GM12878 (cell line): ENCODE measurements at regions not wholly inside any gene's neighbourhood (a gene's known extent, or its start where the extent isn't known, plus 50 kb on each side); places are given as distances from the start of the nearest gene placed in this dataset.

Experiments used
- ATAC-seq: fragments of 200-7000 bp; cut with Tn5 transposase; 3 replicates; pipeline ENCODE4 v1.9.1; 2020; ENCODE audit warnings: mild to moderate bottlenecking, moderate library complexity
- BruUV-seq: library from RNA; stranded (reverse); fragments of 400-500 nt; replicated peaks from 2 replicates; lab custom pipeline; 2021; lab: Mats Ljungman, UMichigan
- CTCF ChIA-PET: fragments of 300-600 bp; sonication (Branson Sonifier 250); formaldehyde crosslinking; extraction: SDS; loops from one replicate; lab custom pipeline; 2021; ENCODE audit warnings: inconsistent platforms; lab: Yijun Ruan, JAX
- POLR2A ChIA-PET: fragments of 350-600 bp; formaldehyde crosslinking; extraction: SDS; loops from one replicate; lab custom pipeline; 2021; ENCODE audit warnings: inconsistent platforms; lab: Charles Lee
- RAD21 ChIA-PET: fragments of 300-600 bp; sonication (Branson Sonifier 250); formaldehyde crosslinking; loops from one replicate; lab custom pipeline; 2023; ENCODE audit warnings: antibody characterized with exemption; ENCODE audit not compliant: unreplicated experiment; lab: Charles Lee
- SMC1A ChIA-PET: fragments of 300-600 bp; sonication (Branson Sonifier 250); formaldehyde crosslinking; loops from one replicate; lab custom pipeline; 2023; ENCODE audit not compliant: unreplicated experiment, uncharacterized antibody; lab: Charles Lee
- DNase-seq: peaks from one replicate; pipeline ENCODE4 v3.0.0-alpha.2; 2011; ENCODE audit warnings: low read depth, low spot score
- FAIRE-seq: peaks from 3 replicates; lab custom pipeline; 2011; peaks lifted over from hg19 to GRCh38; lab: Jason Lieb, UNC
- H2AFZ ChIP-seq: 2 replicates; pipeline ENCODE4 v1.6.0; 2011; ENCODE audit warnings: low read depth, low read length, control low read depth; ENCODE audit not compliant: control insufficient read depth
- H3K27ac ChIP-seq: 2 replicates; pipeline ENCODE4 v1.5.1; 2011; ENCODE audit warnings: control low read depth; ENCODE audit not compliant: control insufficient read depth, insufficient read depth
- H3K27me3 ChIP-seq, 2 experiments: replicated peaks in 1 of 2; 2 replicates each; pipeline versions ENCODE4 v1.6.0 to v1.6.1; 2011; ENCODE audit warnings: low read length in 1 of 2; ENCODE audit not compliant: control insufficient read depth in 2 of 2, insufficient read depth in 2 of 2
- H3K36me3 ChIP-seq, 2 experiments: 2 replicates each; pipeline ENCODE4 v1.5.1; 2011; ENCODE audit warnings: low read length in 1 of 2; ENCODE audit not compliant: control insufficient read depth in 2 of 2, insufficient read depth in 2 of 2
- H3K4me1 ChIP-seq: 2 replicates; pipeline ENCODE4 v1.6.1; 2011; ENCODE audit warnings: mild to moderate bottlenecking, low read length, moderate library complexity, mixed read lengths; ENCODE audit not compliant: control insufficient read depth, insufficient read depth
- H3K4me2 ChIP-seq: 2 replicates; pipeline ENCODE4 v1.6.0; 2011; ENCODE audit warnings: control low read depth; ENCODE audit not compliant: control insufficient read depth, insufficient read depth
- H3K4me3 ChIP-seq: fragments of 200-600 bp; sonication (generic); 2 replicates; pipeline ENCODE4 v1.5.1; 2016
- H3K79me2 ChIP-seq: 2 replicates; pipeline ENCODE4 v1.6.0; 2011; ENCODE audit warnings: low read length; ENCODE audit not compliant: control insufficient read depth, insufficient read depth
- H3K9ac ChIP-seq: 2 replicates; pipeline ENCODE4 v1.8.0; 2011; ENCODE audit warnings: low read length, control low read depth, mixed read lengths; ENCODE audit not compliant: control insufficient read depth, insufficient read depth
- H3K9me3 ChIP-seq: replicated peaks from 3 replicates; pipeline ENCODE4 v1.5.1; 2011; ENCODE audit warnings: mild to moderate bottlenecking, low read length; ENCODE audit not compliant: control insufficient read depth, insufficient read depth
- H4K20me1 ChIP-seq: 2 replicates; pipeline ENCODE4 v1.6.0; 2011; ENCODE audit not compliant: control insufficient read depth, insufficient read depth
- IRF4 ChIP-seq: IDR thresholded peaks from 2 replicates; pipeline ENCODE4 v1.6.1; 2011; ENCODE audit warnings: low read depth, low read length
- KAT2A ChIP-seq: conservative IDR thresholded peaks from 2 replicates; pipeline ENCODE4 v1.6.1; 2011; ENCODE audit warnings: low read depth, low read length; ENCODE audit not compliant: control insufficient read depth
- LARP7 ChIP-seq: fragments of 450-650 bp; IDR thresholded peaks from 2 replicates; pipeline ENCODE4 v1.6.1; 2017; ENCODE audit warnings: mild to moderate bottlenecking
- MTA2 ChIP-seq: fragments of 450-650 bp; IDR thresholded peaks from 2 replicates; pipeline ENCODE4 v1.6.1; 2016; ENCODE audit warnings: low read depth, mild to moderate bottlenecking, moderate library complexity
- NR2F1 ChIP-seq: fragments of 450-650 bp; conservative IDR thresholded peaks from 2 replicates; pipeline ENCODE4 v1.6.1; 2017; ENCODE audit warnings: mild to moderate bottlenecking
- PAX5 ChIP-seq: IDR thresholded peaks from 2 replicates; pipeline ENCODE4 v1.6.1; 2011; ENCODE audit warnings: low read depth, low read length, borderline replicate concordance
- RELA ChIP-seq: fragments of 450-650 bp; IDR thresholded peaks from 2 replicates; pipeline ENCODE4 v1.8.0; 2014; ENCODE audit warnings: borderline replicate concordance; ENCODE audit not compliant: partially characterized antibody
- SMC3 ChIP-seq: IDR thresholded peaks from 2 replicates; pipeline ENCODE4 v1.6.1; 2011; ENCODE audit warnings: low read length, improper control_type of control experiment, borderline replicate concordance
- STAT3 ChIP-seq: IDR thresholded peaks from 2 replicates; pipeline ENCODE4 v1.6.1; 2011; ENCODE audit warnings: low read depth, low read length, improper control_type of control experiment
- TBL1XR1 ChIP-seq: IDR thresholded peaks from 2 replicates; pipeline ENCODE4 v1.6.1; 2012; ENCODE audit warnings: low read depth, low read length, improper control_type of control experiment
- YBX1 ChIP-seq: fragments of 450-650 bp; IDR thresholded peaks from 2 replicates; pipeline ENCODE4 v1.6.1; 2016; ENCODE audit warnings: antibody characterized with exemption
- ZNF384 ChIP-seq: IDR thresholded peaks from 2 replicates; pipeline ENCODE4 v1.6.1; 2012; ENCODE audit warnings: low read depth, mild to moderate bottlenecking, low read length, improper control_type of control experiment, borderline replicate concordance
- WGBS: methylation state at CpG from one replicate; pipeline ENCODE4 v1.1.6; 2016; ENCODE audit warnings: low lambda C conversion rate; ENCODE audit not compliant: insufficient replicate concordance, insufficient coverage; ENCODE audit errors: missing lambda C conversion rate; 5-methylcytosine and 5-hydroxymethylcytosine counted together
- in situ Hi-C: fragments of 300-500 bp; cut with MboI; formaldehyde crosslinking; loops from 9 replicates; pipeline ENCODE4 v1.14.3; 2018; ENCODE audit warnings: mixed read lengths
- intact Hi-C: fragments of 100-400 bp; cut with micrococcal nuclease; formaldehyde crosslinking; loops from one replicate; pipeline ENCODE4 v1.14.2; 2022; ENCODE audit not compliant: unreplicated experiment
- TF ChIP-seq, protein P1 (sequence below): fragments of 450-650 bp; IDR thresholded peaks from 2 replicates; pipeline ENCODE4 v1.6.1; 2017; ENCODE audit warnings: low read depth, mild to moderate bottlenecking, moderate library complexity
- TF ChIP-seq, protein P2 (sequence below): fragments of 450-650 bp; IDR thresholded peaks from 2 replicates; pipeline ENCODE4 v1.6.1; 2017; ENCODE audit warnings: borderline replicate concordance
- TF ChIP-seq, protein P3 (sequence below): fragments of 450-650 bp; formaldehyde crosslinking; IDR thresholded peaks from 2 replicates; pipeline ENCODE4 v1.4.0; 2020; ENCODE audit warnings: mild to moderate bottlenecking, moderate library complexity
- TF ChIP-seq, protein P4 (sequence below): IDR thresholded peaks from 2 replicates; pipeline ENCODE4 v1.6.1; 2011; ENCODE audit warnings: low read depth, mild to moderate bottlenecking, low read length, moderate library complexity, borderline replicate concordance; ENCODE audit errors: extremely low read depth

DNA sequence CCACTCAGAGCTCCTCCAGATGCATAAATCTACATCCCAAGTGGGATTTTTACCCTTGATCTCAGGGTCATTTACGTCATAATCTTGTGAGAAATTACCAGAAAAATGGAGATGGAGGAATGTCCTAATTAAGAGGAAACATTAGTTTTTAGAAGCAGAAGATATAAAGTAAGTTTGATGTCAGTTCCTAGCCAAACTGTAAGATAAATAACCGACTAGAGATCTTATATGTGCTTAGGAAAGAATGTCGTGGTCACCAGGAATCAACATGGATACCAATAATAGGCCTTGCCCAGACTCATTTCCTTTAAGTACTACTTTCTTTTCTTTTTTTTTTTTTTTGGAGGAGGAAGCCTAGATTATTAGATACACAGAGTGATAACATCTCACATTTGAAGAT is 186.9 kb downstream of the UTRN start:
- H3K4me3 ChIP-seq = no peak overlapping the region
- FAIRE-seq = no peak
- H3K79me2 ChIP-seq = no peaks in the 10 kb centered on the region
- H2AFZ ChIP-seq = no peak overlapping the region
- no peaks in the 10 kb centered on the region for H4K20me1 ChIP-seq
- ATAC-seq = no peak
- H3K4me2 ChIP-seq = no peak overlapping the region
- no peak for TF ChIP-seq KAT2A
- TF ChIP-seq, protein P1, sequence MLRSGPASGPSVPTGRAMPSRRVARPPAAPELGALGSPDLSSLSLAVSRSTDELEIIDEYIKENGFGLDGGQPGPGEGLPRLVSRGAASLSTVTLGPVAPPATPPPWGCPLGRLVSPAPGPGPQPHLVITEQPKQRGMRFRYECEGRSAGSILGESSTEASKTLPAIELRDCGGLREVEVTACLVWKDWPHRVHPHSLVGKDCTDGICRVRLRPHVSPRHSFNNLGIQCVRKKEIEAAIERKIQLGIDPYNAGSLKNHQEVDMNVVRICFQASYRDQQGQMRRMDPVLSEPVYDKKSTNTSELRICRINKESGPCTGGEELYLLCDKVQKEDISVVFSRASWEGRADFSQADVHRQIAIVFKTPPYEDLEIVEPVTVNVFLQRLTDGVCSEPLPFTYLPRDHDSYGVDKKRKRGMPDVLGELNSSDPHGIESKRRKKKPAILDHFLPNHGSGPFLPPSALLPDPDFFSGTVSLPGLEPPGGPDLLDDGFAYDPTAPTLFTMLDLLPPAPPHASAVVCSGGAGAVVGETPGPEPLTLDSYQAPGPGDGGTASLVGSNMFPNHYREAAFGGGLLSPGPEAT = no peak
- TF ChIP-seq MTA2 = no peak
- TF ChIP-seq ZNF384 = no peak
- no peak for TF ChIP-seq IRF4
- TF ChIP-seq SMC3 = no peak
- no peak for TF ChIP-seq LARP7
- TF ChIP-seq, protein P2, sequence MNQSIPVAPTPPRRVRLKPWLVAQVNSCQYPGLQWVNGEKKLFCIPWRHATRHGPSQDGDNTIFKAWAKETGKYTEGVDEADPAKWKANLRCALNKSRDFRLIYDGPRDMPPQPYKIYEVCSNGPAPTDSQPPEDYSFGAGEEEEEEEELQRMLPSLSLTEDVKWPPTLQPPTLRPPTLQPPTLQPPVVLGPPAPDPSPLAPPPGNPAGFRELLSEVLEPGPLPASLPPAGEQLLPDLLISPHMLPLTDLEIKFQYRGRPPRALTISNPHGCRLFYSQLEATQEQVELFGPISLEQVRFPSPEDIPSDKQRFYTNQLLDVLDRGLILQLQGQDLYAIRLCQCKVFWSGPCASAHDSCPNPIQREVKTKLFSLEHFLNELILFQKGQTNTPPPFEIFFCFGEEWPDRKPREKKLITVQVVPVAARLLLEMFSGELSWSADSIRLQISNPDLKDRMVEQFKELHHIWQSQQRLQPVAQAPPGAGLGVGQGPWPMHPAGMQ = no peak
- TF ChIP-seq TBL1XR1 = no peak
- TF ChIP-seq, protein P3, sequence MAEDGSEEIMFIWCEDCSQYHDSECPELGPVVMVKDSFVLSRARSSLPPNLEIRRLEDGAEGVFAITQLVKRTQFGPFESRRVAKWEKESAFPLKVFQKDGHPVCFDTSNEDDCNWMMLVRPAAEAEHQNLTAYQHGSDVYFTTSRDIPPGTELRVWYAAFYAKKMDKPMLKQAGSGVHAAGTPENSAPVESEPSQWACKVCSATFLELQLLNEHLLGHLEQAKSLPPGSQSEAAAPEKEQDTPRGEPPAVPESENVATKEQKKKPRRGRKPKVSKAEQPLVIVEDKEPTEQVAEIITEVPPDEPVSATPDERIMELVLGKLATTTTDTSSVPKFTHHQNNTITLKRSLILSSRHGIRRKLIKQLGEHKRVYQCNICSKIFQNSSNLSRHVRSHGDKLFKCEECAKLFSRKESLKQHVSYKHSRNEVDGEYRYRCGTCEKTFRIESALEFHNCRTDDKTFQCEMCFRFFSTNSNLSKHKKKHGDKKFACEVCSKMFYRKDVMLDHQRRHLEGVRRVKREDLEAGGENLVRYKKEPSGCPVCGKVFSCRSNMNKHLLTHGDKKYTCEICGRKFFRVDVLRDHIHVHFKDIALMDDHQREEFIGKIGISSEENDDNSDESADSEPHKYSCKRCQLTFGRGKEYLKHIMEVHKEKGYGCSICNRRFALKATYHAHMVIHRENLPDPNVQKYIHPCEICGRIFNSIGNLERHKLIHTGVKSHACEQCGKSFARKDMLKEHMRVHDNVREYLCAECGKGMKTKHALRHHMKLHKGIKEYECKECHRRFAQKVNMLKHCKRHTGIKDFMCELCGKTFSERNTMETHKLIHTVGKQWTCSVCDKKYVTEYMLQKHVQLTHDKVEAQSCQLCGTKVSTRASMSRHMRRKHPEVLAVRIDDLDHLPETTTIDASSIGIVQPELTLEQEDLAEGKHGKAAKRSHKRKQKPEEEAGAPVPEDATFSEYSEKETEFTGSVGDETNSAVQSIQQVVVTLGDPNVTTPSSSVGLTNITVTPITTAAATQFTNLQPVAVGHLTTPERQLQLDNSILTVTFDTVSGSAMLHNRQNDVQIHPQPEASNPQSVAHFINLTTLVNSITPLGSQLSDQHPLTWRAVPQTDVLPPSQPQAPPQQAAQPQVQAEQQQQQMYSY (CRISPR knock-in tag) = no peak
- no peak for TF ChIP-seq RELA
- no peak for TF ChIP-seq STAT3
- TF ChIP-seq, protein P4, sequence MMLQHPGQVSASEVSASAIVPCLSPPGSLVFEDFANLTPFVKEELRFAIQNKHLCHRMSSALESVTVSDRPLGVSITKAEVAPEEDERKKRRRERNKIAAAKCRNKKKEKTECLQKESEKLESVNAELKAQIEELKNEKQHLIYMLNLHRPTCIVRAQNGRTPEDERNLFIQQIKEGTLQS = no peak
- TF ChIP-seq NR2F1 = no peak
- TF ChIP-seq PAX5 = no peak
- TF ChIP-seq YBX1 = no peak
- ChIA-PET POLR2A (interaction anchor here (0.5 kb wide), 1 partner anchor 240 kb away, joined by 3 read pairs; no protein-coding TSS in a partner anchor), CTCF (interaction anchor here (0.5 to 0.6 kb wide), 2 partner anchors 57 to 87 kb away, joined by 3 to 5 read pairs; no protein-coding TSS in a partner anchor), RAD21 (interaction anchor here (0.7 kb wide), 1 partner anchor 11 kb away, joined by 3 read pairs; no protein-coding TSS in a partner anchor), SMC1A (no interaction called here)
- peaks cover 3 to 24% of the 10 kb centered on the region in 2 experiments for H3K36me3 ChIP-seq
- H3K27ac ChIP-seq = no peak overlapping the region
- peaks cover 7% of the 10 kb centered on the region for H3K4me1 ChIP-seq
- intact Hi-C loops (no loop called here), in situ Hi-C loops (no loop called here)
- no TSS peak for BruUV-seq
- no peaks in the 10 kb centered on the region for H3K27me3 ChIP-seq
- 97% methylated on average over 3 of the region's 3 CpGs for WGBS
- no peaks in the 10 kb centered on the region for H3K9me3 ChIP-seq
- no peak overlapping the region for H3K9ac ChIP-seq
- DNase-seq = no peak
